M059J (cell line): ENCODE measurements at regions not wholly inside any gene's neighbourhood (a gene's known extent, or its start where the extent isn't known, plus 50 kb on each side); places are given as distances from the start of the nearest gene placed in this dataset.
"Not testable (repeated sequence)": the region's sequence is repeated elsewhere in the genome, so short reads cannot be mapped to it uniquely, and the experiment has no call there.

Experiments
- DNase-seq: peaks from one replicate; pipeline ENCODE4 v3.0.0-alpha.2; 2012; ENCODE audit warnings: low read depth

- DNase-seq = peak; percentile 75
These were observed 119.0 kb upstream of the ZNF184 start for GRCh38 chr6:27591699-27592480.

DNA sequence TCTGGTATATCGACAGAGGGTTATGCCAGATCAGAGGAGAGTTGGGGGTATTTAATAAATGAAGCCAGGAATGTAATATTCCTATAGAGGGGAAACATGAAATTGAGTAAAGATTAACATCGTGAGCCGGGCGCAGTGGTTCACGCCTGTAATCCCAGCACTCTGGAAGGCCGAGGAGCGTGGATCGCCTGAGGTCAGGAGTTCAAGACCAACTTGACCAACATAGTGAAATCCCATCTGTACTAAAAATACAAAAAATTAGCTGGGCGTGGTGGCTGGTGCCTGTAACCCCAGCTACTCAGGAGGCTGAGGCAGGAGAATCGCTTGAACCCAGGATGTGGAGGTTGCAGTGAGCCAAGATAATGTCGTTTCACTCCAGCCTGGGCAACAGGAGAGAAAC lies 112.4 kb upstream of the ZNF184 start:
- not testable (repeated sequence) for DNase-seq

DNA sequence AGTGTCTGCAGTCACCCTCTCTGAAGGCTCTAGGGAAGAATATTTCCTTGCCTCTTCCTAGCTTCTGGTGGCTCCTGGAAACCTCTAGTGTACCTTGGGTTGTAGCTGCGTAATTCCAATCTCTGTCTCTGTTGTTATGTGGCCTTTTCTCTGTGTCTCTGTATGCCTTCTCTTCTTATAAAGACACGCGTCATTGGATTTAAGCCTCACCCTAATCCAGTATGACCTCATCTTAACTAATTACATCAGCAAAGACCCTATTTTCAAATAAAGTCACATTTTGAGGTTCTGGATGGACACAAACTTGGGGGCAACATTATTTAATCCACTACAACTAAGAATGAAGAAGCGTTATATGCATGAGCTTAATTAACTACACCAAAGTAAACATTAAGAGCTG lies 111.4 kb upstream of the ZNF184 start:
- DNase-seq = no peak

GRCh38 chr6:27582928-27583725 lies 110.2 kb upstream of the ZNF184 start:
- DNase-seq = peak; percentile 78

GRCh38 chr6:27579973-27580372 lies 107.1 kb upstream of the ZNF184 start:
- no peak for DNase-seq

GRCh38 chr6:27577922-27578321 lies 105.0 kb upstream of the ZNF184 start:
- DNase-seq = no peak

DNA sequence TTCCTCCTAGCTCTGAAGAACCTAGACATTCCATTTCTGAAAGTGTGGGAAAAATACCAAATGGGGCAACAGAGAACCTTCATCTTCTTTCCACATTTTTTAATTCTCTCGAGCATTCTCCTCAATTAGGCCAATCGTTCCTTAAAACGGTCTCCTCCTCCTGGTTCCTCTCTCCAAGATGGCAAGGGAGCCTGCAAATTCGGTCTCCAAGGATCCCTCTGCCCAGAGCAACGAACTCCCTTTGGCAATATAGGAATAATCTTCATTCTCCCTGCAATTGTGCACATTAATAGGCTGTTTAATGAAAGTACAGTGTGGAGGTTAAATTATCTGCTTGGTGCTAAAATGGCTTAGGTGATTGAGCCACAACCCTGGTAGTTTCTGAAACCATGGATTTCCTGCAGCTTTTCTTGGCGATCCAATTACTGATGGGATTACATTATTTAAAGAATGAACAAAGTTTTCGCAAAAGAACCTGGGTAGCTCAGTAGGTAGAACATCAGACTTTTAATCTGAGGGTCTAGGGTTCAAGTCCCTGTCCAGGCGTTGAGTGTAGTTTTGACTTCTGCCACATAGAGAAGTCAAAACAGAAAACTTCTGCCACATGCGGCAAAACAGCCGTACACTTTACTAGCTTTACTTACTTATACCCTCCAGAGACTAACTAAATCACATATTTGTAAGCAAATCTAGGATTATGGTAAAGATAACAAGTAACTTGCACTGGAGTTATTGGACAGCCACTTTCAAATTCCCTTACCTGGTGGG lies 102.9 kb upstream of the ZNF184 start:
- DNase-seq = peak; percentile 65

GRCh38 chr6:27568226-27568897 lies 95.5 kb upstream of the ZNF184 start:
- DNase-seq = no peak

DNA sequence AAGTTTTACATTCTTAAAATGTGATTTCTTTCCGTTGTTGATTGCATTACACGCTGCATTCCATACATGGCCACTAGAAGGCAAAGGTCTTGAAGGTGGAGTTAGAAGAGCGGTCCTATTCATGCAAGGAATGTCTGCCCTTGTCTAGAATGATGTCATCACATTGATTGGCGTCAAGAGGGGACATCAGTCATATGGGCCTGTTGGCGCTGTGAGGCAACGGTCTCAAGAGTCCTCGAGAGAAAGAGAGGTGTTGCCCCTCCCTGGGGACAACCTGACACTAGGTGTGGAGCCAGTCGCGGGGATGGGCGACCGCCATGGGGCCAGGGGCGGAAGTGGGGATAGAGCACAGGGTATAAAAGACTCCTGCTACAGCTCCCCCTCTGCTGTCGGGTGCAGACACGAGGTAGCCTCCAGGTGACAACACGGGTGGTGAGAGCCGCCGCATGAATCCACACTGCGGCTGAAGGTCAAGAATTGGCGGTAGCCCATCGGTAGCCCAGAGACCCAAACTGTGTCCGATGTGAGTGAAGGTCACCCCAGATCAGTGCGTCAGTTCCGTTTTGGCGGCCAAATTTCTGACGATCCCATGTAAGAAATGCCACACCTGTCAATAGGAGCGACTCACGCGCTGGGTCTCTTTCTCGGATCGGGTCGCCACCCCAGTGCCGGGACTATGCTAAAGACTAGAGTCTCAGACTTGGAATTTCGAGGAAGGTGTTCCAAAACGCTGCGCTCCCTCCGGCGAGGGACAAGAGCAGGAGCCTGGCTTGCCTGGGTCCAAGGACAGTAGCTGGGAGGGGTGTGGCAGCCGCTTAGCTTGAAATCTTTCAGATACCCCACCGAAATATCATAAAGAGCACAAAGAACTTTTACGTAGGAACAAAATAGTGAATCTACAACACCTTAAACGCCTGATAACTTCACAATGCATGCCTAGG lies 93.2 kb upstream of the ZNF184 start:
- peak; percentile 48 for DNase-seq

GRCh38 chr6:27562027-27562410 lies 89.1 kb upstream of the ZNF184 start:
- DNase-seq = peak; percentile 40

GRCh38 chr6:27558028-27558724 lies 85.3 kb upstream of the ZNF184 start:
- no peak for DNase-seq

DNA sequence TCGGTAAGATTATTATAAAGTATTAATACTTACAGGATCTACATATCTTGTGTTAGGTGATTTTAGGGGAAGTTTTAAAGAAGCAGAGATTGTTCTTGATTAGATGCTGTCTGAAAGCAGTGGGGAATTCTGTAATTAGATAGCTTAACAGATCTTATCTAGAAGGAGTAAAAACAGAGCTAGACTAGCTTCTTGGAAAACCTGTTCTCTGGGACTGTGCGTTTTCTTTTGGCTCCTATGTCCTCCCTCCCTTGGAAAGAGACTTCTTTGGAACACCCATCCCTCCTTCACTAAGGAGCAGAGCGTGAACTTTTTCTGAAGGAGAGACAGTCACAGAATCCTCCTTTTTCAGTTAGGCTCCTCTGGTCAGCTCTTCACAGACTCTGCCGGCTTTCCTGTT lies 83.5 kb upstream of the ZNF184 start:
- no peak for DNase-seq

GRCh38 chr6:27553123-27553904 lies 80.4 kb upstream of the ZNF184 start:
- peak; percentile 83 for DNase-seq

- no peak for DNase-seq
These were observed 78.7 kb upstream of the ZNF184 start for GRCh38 chr6:27551607-27552006.

DNA sequence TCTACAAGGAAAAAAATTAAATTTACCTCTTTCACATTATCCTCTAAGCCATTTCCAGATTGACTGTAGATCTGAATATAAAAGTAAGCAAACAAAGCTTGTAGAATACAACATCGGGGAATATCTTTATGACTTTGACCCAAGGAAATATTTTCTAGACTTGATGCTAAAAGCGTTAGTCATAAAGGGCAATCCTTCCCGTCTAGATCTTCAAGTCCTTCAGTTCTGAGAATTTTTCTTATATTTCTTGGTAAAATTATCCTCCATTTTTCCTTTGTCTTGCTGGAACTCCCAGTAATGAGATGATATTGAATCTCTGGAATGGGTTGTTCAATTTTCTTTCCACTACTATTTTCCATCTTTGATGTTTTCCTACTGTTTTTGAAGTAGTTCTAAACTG lies 77.8 kb upstream of the ZNF184 start:
- no peak for DNase-seq

GRCh38 chr6:27549241-27549598 lies 76.3 kb upstream of the ZNF184 start:
- DNase-seq = not testable (repeated sequence)

DNA sequence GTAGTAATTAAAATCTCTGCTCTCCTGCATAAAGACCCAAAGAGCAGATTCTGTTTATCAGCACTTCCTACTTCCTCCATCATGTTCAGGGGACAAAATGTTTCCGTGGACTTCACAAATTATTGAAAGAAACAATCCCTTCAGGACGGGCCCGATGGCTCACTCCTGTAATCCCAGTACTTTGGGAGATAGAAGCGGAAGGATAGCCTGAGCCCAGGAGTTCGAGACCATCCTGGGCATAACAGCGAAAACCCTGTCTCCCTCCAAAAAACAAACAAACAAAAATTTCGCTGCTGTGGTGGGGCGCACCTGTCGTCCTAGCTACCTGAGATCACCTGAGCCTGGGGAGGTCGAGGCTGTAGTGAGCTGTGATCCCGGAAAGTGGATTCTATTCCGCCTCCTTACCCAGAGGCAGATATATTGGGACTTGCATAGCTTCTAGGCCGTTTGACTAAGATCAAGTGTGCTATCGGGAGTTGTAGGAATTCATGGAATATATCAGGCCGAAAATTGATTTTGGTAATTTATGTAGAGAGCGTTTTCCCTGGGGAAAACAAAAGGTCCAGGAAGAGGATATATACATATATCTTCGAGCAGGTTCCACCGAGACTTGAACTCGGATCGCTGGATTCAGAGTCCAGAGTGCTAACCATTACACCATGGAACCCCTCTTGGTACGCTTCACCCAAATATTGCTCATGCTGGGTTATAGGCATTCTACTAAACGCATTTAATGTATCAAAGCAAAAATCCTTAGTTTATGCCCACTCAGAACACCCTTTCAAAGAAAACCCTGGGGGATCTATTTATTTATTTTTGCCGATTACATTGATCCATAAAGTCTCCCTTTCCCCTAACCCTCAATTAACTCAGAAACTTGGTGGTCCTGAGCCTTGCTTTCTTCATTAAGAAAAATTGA lies 74.5 kb upstream of the ZNF184 start:
- DNase-seq = peak; percentile 81

- DNase-seq = no peak
These were observed 73.6 kb upstream of the ZNF184 start for GRCh38 chr6:27546522-27546921.
